Heart right ventricle (tissue), 16 donors: ENCODE measurements at regions not wholly inside any gene's neighbourhood (a gene's known extent, or its start where the extent isn't known, plus 50 kb on each side); places are given as distances from the start of the nearest gene placed in this dataset.

Experiments
- ATAC-seq, 8 donors: fragments of 200-7000 bp; cut with Tn5 transposase; one replicate each; pipeline ENCODE4 v1.9.1; 2020; ENCODE audit warnings: mild to moderate bottlenecking in 8 of 8, moderate library complexity in 8 of 8, moderate number of reproducible peaks in 1 of 8
- DNase-seq, 2 donors: peaks; one replicate each; pipeline ENCODE4 v3.0.0-alpha.2; 2020
- H3K27ac ChIP-seq, 10 donors: fragments of 200-600 bp; sonication (generic) in 2 of 10; one replicate each; pipeline versions ENCODE4 v1.5.0 to v1.8.0; 2020 to 2022; ENCODE audit warnings: mild to moderate bottlenecking in 3 of 10
- H3K27me3 ChIP-seq, 7 donors: fragments of 200-600 bp; one replicate each; pipeline ENCODE4 v1.8.0; 2021 to 2022; ENCODE audit warnings: mild to moderate bottlenecking in 2 of 7
- H3K36me3 ChIP-seq, 9 donors: fragments of 200-600 bp; sonication (generic) in 1 of 9; one replicate each; pipeline versions ENCODE4 v1.5.0 to v1.8.0; 2020 to 2022; ENCODE audit warnings: mild to moderate bottlenecking in 2 of 9
- H3K4me1 ChIP-seq, 9 donors: fragments of 200-600 bp; sonication (generic) in 1 of 9; one replicate each; pipeline versions ENCODE4 v1.5.0 to v1.8.0; 2020 to 2022; ENCODE audit warnings: mild to moderate bottlenecking in 4 of 9
- H3K4me3 ChIP-seq, 10 donors: fragments of 200-600 bp; sonication (generic) in 2 of 10; one replicate each; pipeline versions ENCODE4 v1.5.0 to v1.8.0; 2020 to 2022; ENCODE audit warnings: mild to moderate bottlenecking in 7 of 10, moderate library complexity in 2 of 10
- H3K9me3 ChIP-seq, 11 donors: fragments of 200-600 bp in 10 of 11; sonication (generic) in 2 of 11; one replicate each; pipeline versions ENCODE4 v1.5.0 to v1.8.0; 2013 to 2022; ENCODE audit warnings: mild to moderate bottlenecking in 2 of 11, control low read depth in 1 of 11, moderate library complexity in 1 of 11
- WGBS, 2 donors: extraction: QIAGEN DNeasy Blood & Tissue Kit; methylation state at CpG; one replicate each; pipeline ENCODE4 v1.1.7; 2013; ENCODE audit warnings: inconsistent platforms in 1 of 2; 5-methylcytosine and 5-hydroxymethylcytosine counted together
- intact Hi-C, 10 donors: fragments of 100-400 bp; cut with DNase I; formaldehyde crosslinking; loops; one replicate each; pipeline versions ENCODE4 v1.11.1 to v1.14.2; 2022
- TF ChIP-seq, protein P1 (sequence below), 9 donors: fragments of 200-600 bp; sonication (generic) in 2 of 9; IDR thresholded peaks; one replicate each; pipeline versions ENCODE4 v1.5.0 to v1.8.0; 2021 to 2022; ENCODE audit warnings: antibody characterized with exemption in 9 of 9, mild to moderate bottlenecking in 5 of 9, moderate library complexity in 1 of 9
- donor health status: Arrhythmogenic right ventricular cardiomyopathy.
- donor health status: ischemic (EF 13 %, LVEDD 7.1; RV severe dilation, severe dysfunction).
- donor health status: healthy with polysubstance abuse.
- donor health status: DM: no; HTN: yes; CAD: no.
- donor health status: DM: no; HTN: no; CAD: no.
- donor health status: ischemic (EF 25% LVEDD 6.9; RV normal size, moderate dysfunction).
- donor health status: ischemic (EF 25% LVEDD 5.7; RV mildly dilated, moderate dysfunction).
- donor health status: healthy.
- donor health status: DM: yes; HTN: yes; CAD: no.
- donor health status: Ischemic cardiomyopathy.
- donor health status: ischemic (EF 35%, LVEDD 5.7; RV mildly dilated, moderate dysfunction).
- donor health status: nonischemic (EF 11% LVEDD 7.7; RV severe dilation, severe dysfunction).
- donor health status: DM: yes; HTN: yes; CAD: no.
- donor health status: PGD.
- donor health status: ischemic (EF 29% LVEDD 5.4; RV normal size, mild dysfunction).
- donor health status: nonischemic (EF 23%, LVEDD 6.1; RV moderate dilation, normal function).

DNA sequence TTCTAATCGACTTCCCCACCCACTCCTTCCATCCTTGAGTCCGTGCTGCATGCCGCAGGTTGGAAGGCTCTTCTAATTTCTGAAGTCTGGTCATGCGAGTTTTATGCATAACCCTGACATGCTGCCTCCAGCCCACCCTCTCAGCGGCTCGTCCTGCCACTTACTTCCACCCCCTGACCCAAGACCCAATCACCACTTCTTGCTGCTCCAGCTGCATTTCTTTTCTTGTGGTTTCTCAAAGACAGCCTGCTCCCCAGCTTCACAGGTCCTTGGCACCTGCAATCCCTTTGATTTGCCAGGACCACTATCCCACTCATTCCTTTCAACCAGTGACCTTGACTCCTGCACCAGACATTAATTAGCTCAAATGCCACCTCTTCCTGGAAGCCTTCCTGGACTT, 486.7 kb downstream of the VRK1 start:
- TF ChIP-seq, protein P1, sequence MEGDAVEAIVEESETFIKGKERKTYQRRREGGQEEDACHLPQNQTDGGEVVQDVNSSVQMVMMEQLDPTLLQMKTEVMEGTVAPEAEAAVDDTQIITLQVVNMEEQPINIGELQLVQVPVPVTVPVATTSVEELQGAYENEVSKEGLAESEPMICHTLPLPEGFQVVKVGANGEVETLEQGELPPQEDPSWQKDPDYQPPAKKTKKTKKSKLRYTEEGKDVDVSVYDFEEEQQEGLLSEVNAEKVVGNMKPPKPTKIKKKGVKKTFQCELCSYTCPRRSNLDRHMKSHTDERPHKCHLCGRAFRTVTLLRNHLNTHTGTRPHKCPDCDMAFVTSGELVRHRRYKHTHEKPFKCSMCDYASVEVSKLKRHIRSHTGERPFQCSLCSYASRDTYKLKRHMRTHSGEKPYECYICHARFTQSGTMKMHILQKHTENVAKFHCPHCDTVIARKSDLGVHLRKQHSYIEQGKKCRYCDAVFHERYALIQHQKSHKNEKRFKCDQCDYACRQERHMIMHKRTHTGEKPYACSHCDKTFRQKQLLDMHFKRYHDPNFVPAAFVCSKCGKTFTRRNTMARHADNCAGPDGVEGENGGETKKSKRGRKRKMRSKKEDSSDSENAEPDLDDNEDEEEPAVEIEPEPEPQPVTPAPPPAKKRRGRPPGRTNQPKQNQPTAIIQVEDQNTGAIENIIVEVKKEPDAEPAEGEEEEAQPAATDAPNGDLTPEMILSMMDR (IDR thresholded peaks at IDR 0.05) = no peak
- ATAC-seq (no peak), DNase-seq (no peak)
- H3K27me3 ChIP-seq = peaks cover 0 to 15% (median 2%) of the 10 kb centered on the region in 7 donors
- no peaks in the 10 kb centered on the region for H3K4me1 ChIP-seq
- H3K36me3 ChIP-seq = no peaks in the 10 kb centered on the region
- H3K4me3 ChIP-seq = no peak overlapping the region
- intact Hi-C loops = no loop called here
- no peak overlapping the region for H3K27ac ChIP-seq
- no peaks in the 10 kb centered on the region for H3K9me3 ChIP-seq
- WGBS, 2 donors = 73% methylated on average over 6 of the region's 6 CpGs

DNA sequence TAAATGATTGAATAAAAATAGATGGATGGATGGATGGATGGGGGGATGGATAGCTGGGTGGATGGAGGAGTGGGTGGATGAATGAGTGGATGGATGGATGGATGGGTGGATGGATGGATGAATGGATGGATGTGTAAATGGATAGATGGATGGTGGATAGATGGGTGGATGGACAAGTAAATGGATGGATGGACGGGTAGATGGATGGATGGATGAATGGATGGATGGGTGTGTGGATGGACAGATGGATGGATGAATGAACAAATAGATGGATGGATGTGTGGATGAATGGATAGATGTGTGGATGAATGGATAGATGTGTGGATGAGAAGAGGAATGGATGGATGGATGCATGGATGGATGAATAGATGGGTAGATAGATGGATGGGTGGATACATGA, 490.8 kb downstream of the VRK1 start:
- H3K4me3 ChIP-seq = no peak overlapping the region
- intact Hi-C loops = no loop called here
- no peaks in the 10 kb centered on the region for H3K36me3 ChIP-seq
- H3K4me1 ChIP-seq = no peaks in the 10 kb centered on the region
- WGBS, 2 donors = 60 to 73% methylated on average over 1 of the region's 1 CpG
- no peak overlapping the region for H3K27ac ChIP-seq
- peaks cover 0 to 3% (median 0%) of the 10 kb centered on the region in 11 donors for H3K9me3 ChIP-seq
- TF ChIP-seq, protein P1 (IDR thresholded peaks at IDR 0.05) = no peak
- ATAC-seq (no peak), DNase-seq (no peak)
- H3K27me3 ChIP-seq = peaks cover 0 to 36% (median 9%) of the 10 kb centered on the region in 7 donors

- Histone ChIP-seq H3K4me1 (no peaks in the 10 kb centered on the region), H3K27ac (no peak overlapping the region), H3K27me3 (peaks cover 0 to 46% (median 14%) of the 10 kb centered on the region in 7 donors), H3K9me3 (peaks cover 0 to 3% (median 0%) of the 10 kb centered on the region in 11 donors), H3K4me3 (no peak overlapping the region), H3K36me3 (no peaks in the 10 kb centered on the region)
- no peak for DNase-seq
- TF ChIP-seq, protein P1 (IDR thresholded peaks at IDR 0.05) = no peak
- intact Hi-C loops = no loop called here
- 36% methylated on average over 4 of the region's 4 CpGs for WGBS, 2 donors
- ATAC-seq = no peak
Observed at GRCh38 chr14:97290065-97290464, 492.9 kb downstream of the VRK1 start.

- Histone ChIP-seq H3K36me3 (no peaks in the 10 kb centered on the region), H3K27me3 (peaks cover 0 to 52% (median 15%) of the 10 kb centered on the region in 7 donors), H3K4me3 (no peak overlapping the region), H3K27ac (no peak overlapping the region), H3K9me3 (peaks cover 0 to 3% (median 0%) of the 10 kb centered on the region in 11 donors), H3K4me1 (no peaks in the 10 kb centered on the region)
- TF ChIP-seq, protein P1 (IDR thresholded peaks at IDR 0.05) = no peak
- DNase-seq = no peak
- intact Hi-C loops = no loop called here
- WGBS, 2 donors = 79 to 84% methylated on average over 3 of the region's 3 CpGs
- ATAC-seq = no peak
Observed at GRCh38 chr14:97290977-97291376, 493.8 kb downstream of the VRK1 start.
